Peyer's patch (tissue), 4 donors: ENCODE measurements at regions not wholly inside any gene's neighbourhood (a gene's known extent, or its start where the extent isn't known, plus 50 kb on each side); places are given as distances from the start of the nearest gene placed in this dataset.

Experiments used
- DNase-seq, 3 donors: peaks; one replicate each; pipeline ENCODE4 v3.0.0-alpha.2; 2017 to 2019
- H3K27ac ChIP-seq, 4 donors: fragments of 200-600 bp; sonication (generic); one replicate each; pipeline ENCODE4 v1.5.1; 2016 to 2019
- H3K27me3 ChIP-seq, 2 donors: fragments of 200-600 bp; sonication (generic); one replicate each; pipeline ENCODE4 v1.5.1; 2019
- H3K36me3 ChIP-seq, 3 donors: fragments of 200-600 bp; sonication (generic); one replicate each; pipeline ENCODE4 v1.5.1; 2016 to 2019
- H3K4me1 ChIP-seq, 4 donors: fragments of 200-600 bp; sonication (generic); one replicate each; pipeline ENCODE4 v1.5.1; 2016 to 2019
- H3K4me3 ChIP-seq, 4 donors: fragments of 200-600 bp; sonication (generic); 1 replicate in 3 of 4; 2 replicates in 1 of 4; pipeline ENCODE4 v1.5.1; 2016 to 2019; ENCODE audit warnings: mild to moderate bottlenecking in 1 of 4
- H3K9me3 ChIP-seq, 4 donors: fragments of 200-600 bp; sonication (generic); one replicate each; pipeline ENCODE4 v1.5.1; 2016 to 2019; ENCODE audit warnings: mild to moderate bottlenecking in 1 of 4
- POLR2A ChIP-seq, 2 donors: fragments of 450-650 bp; IDR thresholded peaks; one replicate each; pipeline ENCODE4 v1.5.1; 2017; ENCODE audit warnings: antibody characterized with exemption in 2 of 2, mild to moderate bottlenecking in 2 of 2, moderate library complexity in 2 of 2
- TF ChIP-seq, protein P1 (sequence below), 6 experiments: fragments of 450-650 bp in 4 of 6; fragments of 200-600 bp in 2 of 6; sonication (generic) in 1 of 6; IDR thresholded peaks; one replicate each; pipeline ENCODE4 v1.5.1; 2017 to 2019; ENCODE audit warnings: antibody characterized with exemption in 6 of 6, mild to moderate bottlenecking in 3 of 6, moderate library complexity in 1 of 6

DNA sequence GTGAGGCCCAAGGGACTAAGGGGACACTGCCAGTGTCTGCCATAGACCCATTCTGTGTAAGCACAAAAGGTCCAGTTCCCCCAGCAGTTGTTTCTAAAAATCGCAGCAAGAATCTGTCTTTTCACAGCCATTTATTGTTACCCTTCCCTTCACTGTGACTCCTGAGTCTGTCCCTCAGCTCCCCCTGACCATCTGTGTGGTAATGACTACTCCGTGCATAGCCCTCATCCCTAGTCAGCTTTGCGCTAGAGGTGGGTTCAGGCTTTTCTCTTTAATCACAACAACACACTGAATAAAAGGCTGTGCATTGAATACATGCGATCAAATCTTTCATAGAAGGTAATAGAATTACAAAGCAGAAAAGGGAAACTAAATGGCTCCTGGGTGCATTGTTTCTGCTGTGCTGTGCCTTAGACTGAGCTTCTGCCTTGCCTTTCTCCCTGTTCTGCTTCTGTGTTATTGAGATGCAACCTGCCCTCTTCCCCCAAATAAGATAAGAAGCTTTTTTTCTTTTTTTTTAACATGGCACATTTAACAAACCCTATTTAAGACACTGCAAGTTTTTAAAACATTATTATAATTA is 836.0 kb upstream of the CDH2 start:
- Histone ChIP-seq H3K36me3 (no peaks in the 10 kb centered on the region), H3K9me3 (no peaks in the 10 kb centered on the region), H3K27ac (no peak overlapping the region), H3K4me3 (no peak overlapping the region), H3K27me3 (no peaks in the 10 kb centered on the region), H3K4me1 (no peaks in the 10 kb centered on the region)
- TF ChIP-seq, protein P1, sequence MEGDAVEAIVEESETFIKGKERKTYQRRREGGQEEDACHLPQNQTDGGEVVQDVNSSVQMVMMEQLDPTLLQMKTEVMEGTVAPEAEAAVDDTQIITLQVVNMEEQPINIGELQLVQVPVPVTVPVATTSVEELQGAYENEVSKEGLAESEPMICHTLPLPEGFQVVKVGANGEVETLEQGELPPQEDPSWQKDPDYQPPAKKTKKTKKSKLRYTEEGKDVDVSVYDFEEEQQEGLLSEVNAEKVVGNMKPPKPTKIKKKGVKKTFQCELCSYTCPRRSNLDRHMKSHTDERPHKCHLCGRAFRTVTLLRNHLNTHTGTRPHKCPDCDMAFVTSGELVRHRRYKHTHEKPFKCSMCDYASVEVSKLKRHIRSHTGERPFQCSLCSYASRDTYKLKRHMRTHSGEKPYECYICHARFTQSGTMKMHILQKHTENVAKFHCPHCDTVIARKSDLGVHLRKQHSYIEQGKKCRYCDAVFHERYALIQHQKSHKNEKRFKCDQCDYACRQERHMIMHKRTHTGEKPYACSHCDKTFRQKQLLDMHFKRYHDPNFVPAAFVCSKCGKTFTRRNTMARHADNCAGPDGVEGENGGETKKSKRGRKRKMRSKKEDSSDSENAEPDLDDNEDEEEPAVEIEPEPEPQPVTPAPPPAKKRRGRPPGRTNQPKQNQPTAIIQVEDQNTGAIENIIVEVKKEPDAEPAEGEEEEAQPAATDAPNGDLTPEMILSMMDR (IDR thresholded peaks at IDR 0.05), result no peak
- TF ChIP-seq POLR2A (IDR thresholded peaks at IDR 0.05), result no peak
- DNase-seq, result no peak

DNA sequence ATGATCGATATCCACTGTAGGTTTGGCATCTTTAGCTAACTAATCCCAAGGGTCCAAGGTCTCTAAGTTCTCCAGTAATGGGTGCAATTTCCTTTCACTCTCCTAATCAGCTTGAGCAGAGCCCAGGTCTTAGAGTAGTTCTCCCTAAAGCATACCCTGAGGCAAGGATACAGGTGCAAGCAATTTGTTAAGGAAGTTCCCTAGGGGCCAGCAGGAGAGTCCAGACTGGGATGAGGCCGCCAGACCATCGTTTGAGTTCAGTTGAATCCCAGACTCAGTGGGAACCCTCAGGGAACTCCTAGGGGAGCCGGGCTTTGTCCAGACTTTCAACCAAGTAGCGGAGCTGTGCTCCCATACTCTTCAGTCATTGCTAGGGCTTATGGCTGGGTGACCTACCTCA is 835.4 kb upstream of the CDH2 start:
- Histone ChIP-seq H3K9me3 (no peaks in the 10 kb centered on the region), H3K27me3 (no peaks in the 10 kb centered on the region), H3K4me1 (no peaks in the 10 kb centered on the region), H3K4me3 (no peak overlapping the region), H3K27ac (no peak overlapping the region), H3K36me3 (no peaks in the 10 kb centered on the region)
- no peak for DNase-seq
- TF ChIP-seq POLR2A (IDR thresholded peaks at IDR 0.05), result no peak
- TF ChIP-seq, protein P1 (IDR thresholded peaks at IDR 0.05), result no peak

DNA sequence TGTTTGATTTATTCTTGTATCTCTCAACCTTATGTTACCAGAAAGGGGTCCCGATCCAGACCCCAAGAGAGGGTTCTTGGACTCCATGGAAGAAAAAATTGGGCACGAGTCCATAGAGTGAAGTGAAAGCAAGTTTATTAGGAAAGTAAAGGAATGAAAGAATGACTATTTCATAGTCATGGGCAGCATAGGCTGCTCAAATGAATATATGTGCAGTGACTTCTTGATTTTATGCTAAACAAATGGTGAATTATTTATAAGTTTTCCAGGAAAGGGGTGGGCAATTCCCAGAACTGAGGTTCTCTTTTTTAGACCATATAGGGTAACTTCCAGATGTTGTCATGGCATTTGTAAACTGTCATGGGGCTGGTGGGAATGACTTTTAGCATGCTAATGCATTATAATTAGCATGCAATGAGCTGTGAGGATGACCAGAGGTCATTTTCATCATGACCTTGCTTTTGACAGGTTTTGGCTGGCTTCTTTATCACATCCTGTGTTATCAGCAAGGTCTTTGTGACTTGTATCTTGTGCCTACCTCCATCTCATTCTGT is 832.4 kb upstream of the CDH2 start:
- Histone ChIP-seq H3K4me1 (no peaks in the 10 kb centered on the region), H3K27me3 (no peaks in the 10 kb centered on the region), H3K36me3 (no peaks in the 10 kb centered on the region), H3K27ac (no peak overlapping the region), H3K9me3 (no peaks in the 10 kb centered on the region), H3K4me3 (no peak overlapping the region)
- TF ChIP-seq, protein P1 (IDR thresholded peaks at IDR 0.05), result no peak
- TF ChIP-seq POLR2A (IDR thresholded peaks at IDR 0.05), result no peak
- no peak for DNase-seq

DNA sequence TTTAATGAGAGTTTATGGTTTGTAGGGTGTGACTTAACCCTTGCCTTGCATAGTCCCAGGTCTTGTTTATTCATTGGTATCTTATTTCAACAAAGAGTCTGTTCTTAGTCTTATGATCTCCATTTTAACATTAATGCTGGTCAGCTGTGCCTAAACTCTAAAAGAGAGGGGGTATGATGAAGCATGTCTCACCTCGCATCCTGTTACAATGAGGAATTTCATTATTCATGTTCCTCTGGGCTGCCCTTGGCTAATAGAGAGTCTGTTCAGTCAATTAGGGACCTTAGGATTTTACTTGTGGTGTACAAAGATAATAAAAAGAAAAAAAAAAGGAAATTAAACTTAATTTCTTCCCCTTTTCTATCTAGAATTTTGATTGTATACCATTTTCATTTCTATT is 831.9 kb upstream of the CDH2 start:
- no peak for DNase-seq
- Histone ChIP-seq H3K36me3 (no peaks in the 10 kb centered on the region), H3K27me3 (no peaks in the 10 kb centered on the region), H3K27ac (no peak overlapping the region), H3K4me1 (no peaks in the 10 kb centered on the region), H3K9me3 (no peaks in the 10 kb centered on the region), H3K4me3 (no peak overlapping the region)
- TF ChIP-seq, protein P1 (IDR thresholded peaks at IDR 0.05), result no peak
- TF ChIP-seq POLR2A (IDR thresholded peaks at IDR 0.05), result no peak

DNA sequence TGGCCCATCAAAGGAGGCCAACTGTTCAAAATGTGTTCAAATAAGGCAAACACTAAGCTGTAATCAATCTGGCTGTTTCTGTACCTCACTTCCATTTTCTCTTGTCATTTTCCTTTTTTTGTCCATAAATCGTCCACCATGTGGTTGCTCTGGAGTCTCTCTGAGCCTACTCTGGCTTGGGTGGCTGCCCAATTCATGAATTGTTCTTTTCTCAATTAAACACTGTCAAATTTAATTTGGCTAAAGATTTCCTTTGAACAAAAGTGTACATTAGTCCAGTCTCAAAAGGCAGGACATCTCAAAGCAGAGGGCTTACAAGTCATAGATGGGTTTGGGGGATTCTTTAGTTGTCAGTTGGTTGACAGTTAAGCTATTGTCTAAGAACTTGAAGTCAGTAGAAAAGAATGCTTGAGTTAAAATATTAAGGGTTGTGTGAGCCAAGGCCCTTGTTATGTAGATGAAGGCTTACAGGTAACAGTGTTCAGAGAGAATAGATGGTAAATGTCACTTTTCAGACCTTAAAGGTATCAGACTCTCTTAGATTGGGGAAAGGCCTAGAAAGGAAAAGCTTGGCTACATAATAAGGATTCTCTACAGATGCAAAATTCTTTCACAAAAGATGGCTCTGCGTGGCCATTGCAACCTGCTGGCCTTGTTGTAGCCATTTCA is 831.2 kb upstream of the CDH2 start:
- Histone ChIP-seq H3K4me3 (no peak overlapping the region), H3K36me3 (no peaks in the 10 kb centered on the region), H3K9me3 (no peaks in the 10 kb centered on the region), H3K27ac (no peak overlapping the region), H3K4me1 (no peaks in the 10 kb centered on the region), H3K27me3 (no peaks in the 10 kb centered on the region)
- no peak for DNase-seq
- TF ChIP-seq, protein P1 (IDR thresholded peaks at IDR 0.05), result no peak
- TF ChIP-seq POLR2A (IDR thresholded peaks at IDR 0.05), result no peak
